Ectodermal cell (in vitro differentiated cells): ENCODE measurements at regions not wholly inside any gene's neighbourhood (a gene's known extent, or its start where the extent isn't known, plus 50 kb on each side); places are given as distances from the start of the nearest gene placed in this dataset.

Experiments
- H3K27ac ChIP-seq: 2 replicates; pipeline ENCODE4 v1.7.0; 2013; ENCODE audit warnings: mild to moderate bottlenecking, low read depth, low read length; ENCODE audit not compliant: insufficient read depth, poor library complexity, severe bottlenecking
- H3K27me3 ChIP-seq: 2 replicates; pipeline ENCODE4 v1.7.0; 2013; ENCODE audit warnings: mild to moderate bottlenecking, low read length; ENCODE audit not compliant: insufficient read depth, control insufficient read depth, poor library complexity, severe bottlenecking
- H3K36me3 ChIP-seq: one replicate; pipeline ENCODE4 v1.7.0; 2013; ENCODE audit warnings: low read length; ENCODE audit not compliant: control insufficient read depth, insufficient read depth
- H3K4me1 ChIP-seq: one replicate; pipeline ENCODE4 v1.7.0; 2013; ENCODE audit warnings: low read length; ENCODE audit not compliant: control insufficient read depth, insufficient read depth
- H3K4me3 ChIP-seq: 2 replicates; pipeline ENCODE4 v1.7.0; 2013; ENCODE audit warnings: low read depth, low read length, control low read depth; ENCODE audit not compliant: insufficient read depth
- H3K9me3 ChIP-seq: 2 replicates; pipeline ENCODE4 v1.7.0; 2013; ENCODE audit warnings: mild to moderate bottlenecking, low read length, moderate library complexity; ENCODE audit not compliant: control insufficient read depth
- WGBS, 2 experiments: methylation state at CpG; one replicate each; pipeline ENCODE4 v1.1.7; 2013; ENCODE audit warnings: missing lambda C conversion rate in 2 of 2; 5-methylcytosine and 5-hydroxymethylcytosine counted together

- Histone ChIP-seq H3K27me3 (no peaks in the 10 kb centered on the region), H3K9me3 (no peaks in the 10 kb centered on the region), H3K4me1 (peaks cover 8% of the 10 kb centered on the region), H3K36me3 (no peaks in the 10 kb centered on the region), H3K27ac (no peak overlapping the region), H3K4me3 (no peak overlapping the region)
These were observed 450.6 kb upstream of the HS3ST5 start for GRCh38 chr6:114793428-114793827.

GRCh38 chr6:114785235-114786127 lies 442.7 kb upstream of the HS3ST5 start:
- H3K27me3 ChIP-seq = no peaks in the 10 kb centered on the region
- 89 to 100% methylated on average over 1 of the region's 1 CpG for WGBS, 2 experiments
- no peak overlapping the region for H3K27ac ChIP-seq

DNA sequence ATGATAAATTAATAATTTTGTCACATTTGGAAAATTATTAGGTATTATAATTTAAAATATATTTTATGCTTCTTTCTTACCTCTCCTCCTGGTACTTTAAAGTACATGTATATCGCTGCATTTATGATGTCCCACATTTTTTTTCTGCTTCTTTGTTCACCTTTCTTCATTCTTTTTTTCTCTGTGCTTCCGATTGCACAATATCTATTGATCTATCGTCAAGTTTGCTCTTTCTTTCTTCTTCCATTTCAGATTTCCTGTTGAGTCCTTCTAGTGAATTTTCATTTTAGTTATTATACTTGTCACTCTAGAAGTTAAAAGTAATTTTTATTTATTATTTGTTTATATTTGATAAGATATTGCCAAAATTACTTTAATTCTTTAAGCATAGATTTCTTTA lies 441.0 kb upstream of the HS3ST5 start:
- Histone ChIP-seq H3K36me3 (no peaks in the 10 kb centered on the region), H3K27me3 (no peaks in the 10 kb centered on the region), H3K9me3 (no peaks in the 10 kb centered on the region), H3K27ac (no peak overlapping the region), H3K4me1 (no peaks in the 10 kb centered on the region), H3K4me3 (no peak overlapping the region)
- WGBS, 2 experiments = 83 to 96% methylated on average over 2 to 3 of the region's 3 CpGs

More at GRCh38 chr6:114785235-114786127, 442.7 kb upstream of the HS3ST5 start:
- Histone ChIP-seq H3K4me3 (no peak overlapping the region), H3K36me3 (no peaks in the 10 kb centered on the region), H3K4me1 (no peaks in the 10 kb centered on the region), H3K9me3 (no peaks in the 10 kb centered on the region)

- H3K27me3 ChIP-seq = no peaks in the 10 kb centered on the region
- no peaks in the 10 kb centered on the region for H3K9me3 ChIP-seq
- H3K36me3 ChIP-seq = no peaks in the 10 kb centered on the region
- no peaks in the 10 kb centered on the region for H3K4me1 ChIP-seq
- no peak overlapping the region for H3K27ac ChIP-seq
- H3K4me3 ChIP-seq = no peak overlapping the region
These were observed 440.3 kb upstream of the HS3ST5 start for GRCh38 chr6:114783083-114783482.

- H3K27ac ChIP-seq = no peak overlapping the region
- no peak overlapping the region for H3K4me3 ChIP-seq
- 93 to 100% methylated on average over 2 of the region's 2 CpGs for WGBS, 2 experiments
- H3K27me3 ChIP-seq = no peaks in the 10 kb centered on the region
- no peaks in the 10 kb centered on the region for H3K36me3 ChIP-seq
- H3K9me3 ChIP-seq = no peaks in the 10 kb centered on the region
- H3K4me1 ChIP-seq = no peaks in the 10 kb centered on the region
These were observed 422.0 kb upstream of the HS3ST5 start for GRCh38 chr6:114764866-114765265.

DNA sequence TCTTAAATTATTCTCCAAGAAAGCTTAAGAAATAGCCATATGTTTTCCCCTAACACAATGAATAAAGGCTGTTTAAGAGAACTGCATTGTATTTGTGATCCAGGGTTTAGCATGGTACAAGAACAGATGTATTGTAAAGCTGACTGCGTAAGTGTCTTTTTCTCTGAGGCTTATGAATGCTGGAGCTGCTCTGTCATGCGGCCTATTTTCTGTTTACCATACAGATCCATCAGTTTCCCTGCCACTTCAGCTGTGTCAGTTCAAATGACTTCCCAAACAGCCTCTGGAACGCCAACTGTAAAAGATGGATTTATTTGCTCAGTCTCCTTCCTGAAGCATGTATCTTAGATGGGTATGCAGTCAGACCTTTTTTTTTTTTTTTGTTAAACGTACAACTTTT lies 419.3 kb upstream of the HS3ST5 start:
- Histone ChIP-seq H3K27me3 (no peaks in the 10 kb centered on the region), H3K9me3 (no peaks in the 10 kb centered on the region), H3K4me1 (no peaks in the 10 kb centered on the region), H3K27ac (no peak overlapping the region), H3K36me3 (no peaks in the 10 kb centered on the region), H3K4me3 (no peak overlapping the region)
- WGBS, 2 experiments = 91 to 92% methylated on average over 3 of the region's 4 CpGs

GRCh38 chr6:114747995-114748625 lies 405.3 kb upstream of the HS3ST5 start:
- Histone ChIP-seq H3K4me3 (no peak overlapping the region), H3K9me3 (no peaks in the 10 kb centered on the region), H3K4me1 (no peaks in the 10 kb centered on the region), H3K36me3 (no peaks in the 10 kb centered on the region), H3K27me3 (no peaks in the 10 kb centered on the region), H3K27ac (no peak overlapping the region)
- WGBS, 2 experiments = 53 to 67% methylated on average over 2 to 5 of the region's 6 CpGs

DNA sequence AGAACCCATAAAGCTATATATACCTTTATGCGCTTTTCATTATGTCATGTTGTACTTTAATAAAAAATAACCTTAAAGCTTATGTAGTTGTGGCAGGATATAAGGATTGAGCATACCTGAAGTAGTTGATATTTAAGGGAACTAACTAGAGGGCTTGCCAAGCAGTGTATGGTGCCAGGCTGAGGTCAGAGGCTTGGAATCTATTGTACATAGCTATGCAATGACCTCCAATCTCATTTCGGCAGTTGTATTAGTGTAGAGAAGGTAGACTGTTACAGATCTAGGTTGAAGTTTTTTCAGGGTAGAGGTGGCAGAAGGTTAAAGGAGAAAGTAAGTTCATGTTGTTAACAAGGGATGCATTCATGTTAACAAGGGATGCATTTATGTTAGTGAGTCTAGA lies 397.7 kb upstream of the HS3ST5 start:
- WGBS, 2 experiments = 94 to 98% methylated on average over 1 of the region's 2 CpGs
- Histone ChIP-seq H3K27ac (no peak overlapping the region), H3K4me1 (no peaks in the 10 kb centered on the region), H3K9me3 (no peaks in the 10 kb centered on the region), H3K4me3 (no peak overlapping the region), H3K27me3 (no peaks in the 10 kb centered on the region), H3K36me3 (no peaks in the 10 kb centered on the region)

GRCh38 chr6:114739656-114740055 lies 396.8 kb upstream of the HS3ST5 start:
- no peaks in the 10 kb centered on the region for H3K27me3 ChIP-seq
- 87 to 96% methylated on average over 1 of the region's 1 CpG for WGBS, 2 experiments
- no peak overlapping the region for H3K4me3 ChIP-seq

DNA sequence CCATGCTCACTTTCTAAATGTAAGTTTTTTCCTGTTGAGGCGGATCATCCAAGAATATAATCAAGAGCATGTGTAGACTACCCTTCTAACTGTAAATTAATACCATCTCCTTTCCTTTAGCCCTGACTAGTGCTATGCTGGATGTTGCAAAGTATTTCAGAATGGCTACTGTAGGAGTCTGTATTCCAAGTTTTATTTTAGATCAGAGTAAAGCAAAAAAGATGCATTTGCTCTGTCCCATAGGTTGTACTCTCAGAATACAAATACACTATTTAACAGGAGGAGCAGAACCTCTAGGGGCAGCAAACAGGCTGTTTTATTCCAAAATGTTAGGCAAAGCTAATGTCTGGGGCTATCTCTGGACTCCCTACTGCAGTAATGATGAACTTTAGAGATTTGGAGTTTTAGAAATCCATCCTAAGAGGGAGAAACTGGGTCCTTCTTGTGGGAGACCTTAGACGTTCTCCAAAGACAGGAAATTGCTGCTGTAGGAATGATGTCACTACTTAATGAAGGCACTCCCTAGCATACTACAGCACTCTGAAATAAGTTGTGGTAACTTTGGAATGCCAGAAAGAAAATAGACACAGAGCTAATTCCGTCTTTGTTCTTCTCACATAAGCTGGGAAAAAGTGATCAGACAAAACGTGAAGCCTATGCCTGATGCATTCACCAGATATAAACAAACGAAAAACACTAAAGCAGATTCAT lies 392.4 kb upstream of the HS3ST5 start:
- Histone ChIP-seq H3K9me3 (no peaks in the 10 kb centered on the region), H3K27ac (no peak overlapping the region), H3K36me3 (no peaks in the 10 kb centered on the region), H3K4me3 (no peak overlapping the region), H3K27me3 (no peaks in the 10 kb centered on the region), H3K4me1 (no peaks in the 10 kb centered on the region)
- 89 to 93% methylated on average over 4 to 5 of the region's 5 CpGs for WGBS, 2 experiments

More at GRCh38 chr6:114739656-114740055, 396.8 kb upstream of the HS3ST5 start:
- no peaks in the 10 kb centered on the region for H3K4me1 ChIP-seq
- H3K9me3 ChIP-seq = no peaks in the 10 kb centered on the region
- no peaks in the 10 kb centered on the region for H3K36me3 ChIP-seq
- no peak overlapping the region for H3K27ac ChIP-seq
